GM12878 (cell line): ENCODE measurements at regions not wholly inside any gene's neighbourhood (a gene's known extent, or its start where the extent isn't known, plus 50 kb on each side); places are given as distances from the start of the nearest gene placed in this dataset.

Experiments
- CREM ChIP-seq: IDR thresholded peaks from 2 replicates; pipeline ENCODE4 v1.6.1; 2014; ENCODE audit warnings: antibody characterized with exemption, low read depth
- CTCF ChIP-seq, 3 experiments: IDR thresholded peaks in 2 of 3; conservative IDR thresholded peaks in 1 of 3; 2 replicates each; pipeline ENCODE4 v1.5.1; 2011; ENCODE audit warnings: low read depth in 3 of 3, low read length in 3 of 3, mild to moderate bottlenecking in 3 of 3, control low read depth in 2 of 3, moderate library complexity in 2 of 3, inconsistent platforms in 1 of 3, mixed read lengths in 1 of 3; ENCODE audit not compliant: control insufficient read depth in 2 of 3, insufficient read depth in 1 of 3; ENCODE audit errors: extremely low read depth in 1 of 3
- EGR1 ChIP-seq, 2 experiments: IDR thresholded peaks; 1 replicate in 1 of 2; 2 replicates in 1 of 2; pipeline ENCODE4 v1.6.1; 2011 to 2012; ENCODE audit warnings: low read depth in 2 of 2, low read length in 2 of 2, borderline replicate concordance in 1 of 2, mild to moderate bottlenecking in 1 of 2, moderate library complexity in 1 of 2
- MAX ChIP-seq: IDR thresholded peaks from 2 replicates; pipeline ENCODE4 v1.6.1; 2012; ENCODE audit warnings: low read depth, low read length, improper control_type of control experiment
- POLR2A ChIP-seq: IDR thresholded peaks from 2 replicates; pipeline ENCODE4 v1.6.1; 2011; ENCODE audit warnings: low read depth, mild to moderate bottlenecking, low read length
- POLR2AphosphoS5 ChIP-seq: IDR thresholded peaks from 2 replicates; pipeline ENCODE4 v1.6.1; 2011; ENCODE audit warnings: mild to moderate bottlenecking, low read length, inconsistent platforms
- RELA ChIP-seq: fragments of 450-650 bp; IDR thresholded peaks from 2 replicates; pipeline ENCODE4 v1.8.0; 2014; ENCODE audit warnings: borderline replicate concordance; ENCODE audit not compliant: partially characterized antibody
- SP1 ChIP-seq: IDR thresholded peaks from one replicate; pipeline ENCODE4 v1.6.1; 2011; ENCODE audit warnings: low read depth, low read length
- SPI1 ChIP-seq: IDR thresholded peaks from 2 replicates; pipeline ENCODE4 v1.6.1; 2011; ENCODE audit warnings: low read depth, mild to moderate bottlenecking, low read length, moderate library complexity, borderline replicate concordance; ENCODE audit not compliant: insufficient read depth
- TARDBP ChIP-seq: IDR thresholded peaks from 2 replicates; pipeline ENCODE4 v1.6.1; 2016; ENCODE audit warnings: borderline replicate concordance
- YY1 ChIP-seq: IDR thresholded peaks from 2 replicates; pipeline ENCODE4 v1.6.1; 2011; ENCODE audit warnings: low read depth, mild to moderate bottlenecking, low read length

GRCh38 chrX:104330966-104331365 lies 76.2 kb upstream of the ESX1 start:
- no peak for TF ChIP-seq POLR2AphosphoS5
- no peak for TF ChIP-seq TARDBP
- TF ChIP-seq YY1: no peak
- TF ChIP-seq CTCF (IDR thresholded peaks at IDR 0.05 in 2 of 3, conservative IDR thresholded peaks at IDR 0.05 in 1 of 3; ENCODE audit: control insufficient read depth in 2 of 3, extremely low read depth in 1 of 3, insufficient read depth in 1 of 3, low read depth in 3 of 3, low read length in 3 of 3): no peak
- no peak for TF ChIP-seq CREM
- TF ChIP-seq RELA: no peak
- TF ChIP-seq POLR2A: no peak
- TF ChIP-seq SP1: no peak
- TF ChIP-seq SPI1: no peak
- no peak for TF ChIP-seq MAX
- TF ChIP-seq EGR1 (IDR thresholded peaks at IDR 0.05; ENCODE audit: borderline replicate concordance in 1 of 2, low read depth in 2 of 2, low read length in 2 of 2): no peak
